Nephron progenitor cell (in vitro differentiated cells): ENCODE measurements at regions not wholly inside any gene's neighbourhood (a gene's known extent, or its start where the extent isn't known, plus 50 kb on each side); places are given as distances from the start of the nearest gene placed in this dataset.

Experiments used
- DNase-seq: peaks from one replicate; pipeline ENCODE4 v3.0.0; 2021
- H3K27ac Mint-ChIP-seq: 2 replicates; pipeline ENCODE4 v1.8.0; 2021; ENCODE audit warnings: mild to moderate bottlenecking, moderate library complexity, mixed read lengths
- H3K27me3 Mint-ChIP-seq: 2 replicates; pipeline ENCODE4 v1.8.0; 2021; ENCODE audit warnings: mild to moderate bottlenecking, low read depth, mixed read lengths; ENCODE audit not compliant: poor library complexity
- H3K36me3 Mint-ChIP-seq: 2 replicates; pipeline ENCODE4 v1.8.0; 2021; ENCODE audit warnings: low read depth, mixed read lengths
- H3K4me1 Mint-ChIP-seq: 2 replicates; pipeline ENCODE4 v1.8.0; 2021; ENCODE audit warnings: mixed read lengths
- H3K4me3 Mint-ChIP-seq: 2 replicates; pipeline ENCODE4 v1.8.0; 2021; ENCODE audit warnings: mild to moderate bottlenecking, moderate library complexity, mixed read lengths
- H3K9me3 Mint-ChIP-seq: 2 replicates; pipeline ENCODE4 v1.8.0; 2021; ENCODE audit warnings: mild to moderate bottlenecking, moderate library complexity, mixed read lengths
- CTCF ChIP-seq: fragments of 200-600 bp; sonication (generic); IDR thresholded peaks from 2 replicates; pipeline ENCODE4 v1.5.0; 2021; ENCODE audit warnings: antibody characterized with exemption

- TF ChIP-seq CTCF, result no peak
- no peaks in the 10 kb centered on the region for H3K36me3 Mint-ChIP-seq
- no peak for DNase-seq
- H3K4me3 Mint-ChIP-seq, result no peak overlapping the region
- no peak overlapping the region for H3K27ac Mint-ChIP-seq
- no peaks in the 10 kb centered on the region for H3K27me3 Mint-ChIP-seq
- H3K9me3 Mint-ChIP-seq, result peaks cover under 1% of the 10 kb centered on the region
- no peaks in the 10 kb centered on the region for H3K4me1 Mint-ChIP-seq
Observed at GRCh38 chr5:15044521-15044920, 172.9 kb upstream of the ANKH start.

GRCh38 chr5:15037247-15037908 lies 165.8 kb upstream of the ANKH start:
- no peaks in the 10 kb centered on the region for H3K27me3 Mint-ChIP-seq
- H3K4me1 Mint-ChIP-seq, result no peaks in the 10 kb centered on the region

GRCh38 chr5:15034379-15034778 lies 162.8 kb upstream of the ANKH start:
- no peak overlapping the region for H3K27ac Mint-ChIP-seq

More at GRCh38 chr5:15037247-15037908, 165.8 kb upstream of the ANKH start:
- H3K36me3 Mint-ChIP-seq, result no peaks in the 10 kb centered on the region
- H3K9me3 Mint-ChIP-seq, result peaks cover 14% of the 10 kb centered on the region
- no peak for TF ChIP-seq CTCF
- no peak for DNase-seq
- H3K27ac Mint-ChIP-seq, result no peak overlapping the region
- no peak overlapping the region for H3K4me3 Mint-ChIP-seq

GRCh38 chr5:15031180-15031579 lies 159.6 kb upstream of the ANKH start:
- no peak for TF ChIP-seq CTCF
- Mint-ChIP-seq H3K36me3 (no peaks in the 10 kb centered on the region), H3K27me3 (peaks cover 8% of the 10 kb centered on the region), H3K27ac (no peak overlapping the region), H3K4me1 (peaks cover 7% of the 10 kb centered on the region), H3K9me3 (no peaks in the 10 kb centered on the region), H3K4me3 (no peak overlapping the region)
- DNase-seq, result no peak

More at GRCh38 chr5:15034379-15034778, 162.8 kb upstream of the ANKH start:
- Mint-ChIP-seq H3K4me3 (no peak overlapping the region), H3K27me3 (peaks cover 3% of the 10 kb centered on the region), H3K4me1 (no peaks in the 10 kb centered on the region), H3K36me3 (no peaks in the 10 kb centered on the region), H3K9me3 (peaks cover 13% of the 10 kb centered on the region)
- DNase-seq, result no peak
- no peak for TF ChIP-seq CTCF

- Mint-ChIP-seq H3K36me3 (no peaks in the 10 kb centered on the region), H3K4me1 (peaks cover 7% of the 10 kb centered on the region), H3K27me3 (peaks cover 11% of the 10 kb centered on the region), H3K27ac (no peak overlapping the region), H3K4me3 (no peak overlapping the region), H3K9me3 (no peaks in the 10 kb centered on the region)
- TF ChIP-seq CTCF, result no peak
- no peak for DNase-seq
Observed at GRCh38 chr5:15027764-15028163, 156.2 kb upstream of the ANKH start.

- H3K36me3 Mint-ChIP-seq, result no peaks in the 10 kb centered on the region
- H3K27ac Mint-ChIP-seq, result peak overlapping the region; percentile 25
- TF ChIP-seq CTCF, result no peak
- H3K4me3 Mint-ChIP-seq, result no peak overlapping the region
- no peak for DNase-seq
- H3K9me3 Mint-ChIP-seq, result no peaks in the 10 kb centered on the region
- peaks cover 11% of the 10 kb centered on the region for H3K27me3 Mint-ChIP-seq
- H3K4me1 Mint-ChIP-seq, result peaks cover 7% of the 10 kb centered on the region
Observed at GRCh38 chr5:15026944-15027343, 155.4 kb upstream of the ANKH start.
